ENCODE measurements at regions not wholly inside any gene's neighbourhood (a gene's known extent, or its start where the extent isn't known, plus 50 kb on each side); places are given as distances from the start of the nearest gene placed in this dataset.

GRCh38 chr4:81287101-81287500 lies 72.1 kb upstream of the PRKG2 start:
- no peaks in the 10 kb centered on the region for H3K9me2 ChIP-seq (replicated peaks; ENCODE audit: control insufficient read depth, low read length)
- H3K36me3 ChIP-seq (ENCODE audit: control insufficient read depth, low read length) = no peaks in the 10 kb centered on the region
- no peak overlapping the region for H3K4me2 ChIP-seq (ENCODE audit: low read length)
- H3K9me3 ChIP-seq (ENCODE audit: control insufficient read depth, insufficient read depth, low read length) = no peaks in the 10 kb centered on the region
- no peaks in the 10 kb centered on the region for H3K4me1 ChIP-seq (ENCODE audit: control insufficient read depth, low read length)
- H4K20me1 ChIP-seq (ENCODE audit: control insufficient read depth, insufficient read depth, low read depth, low read length) = no peaks in the 10 kb centered on the region
- TF ChIP-seq EZH2phosphoT487 (IDR thresholded peaks at IDR 0.05; ENCODE audit: borderline replicate concordance, low read length) = no peak
- no peak for TF ChIP-seq CTCF (IDR thresholded peaks at IDR 0.05; ENCODE audit: low read depth, low read length, poor library complexity, severe bottlenecking)
- H3F3A ChIP-seq (ENCODE audit: control insufficient read depth, insufficient read depth) = no peaks in the 10 kb centered on the region
- no peak overlapping the region for H3K4me3 ChIP-seq (ENCODE audit: low read length)
- no peak overlapping the region for H3K27ac ChIP-seq (ENCODE audit: low read depth, low read length)
- no peaks in the 10 kb centered on the region for H3K79me2 ChIP-seq (ENCODE audit: control insufficient read depth, low read length)
- H3K27me3 ChIP-seq (ENCODE audit: control insufficient read depth, low read length) = no peaks in the 10 kb centered on the region

DNA sequence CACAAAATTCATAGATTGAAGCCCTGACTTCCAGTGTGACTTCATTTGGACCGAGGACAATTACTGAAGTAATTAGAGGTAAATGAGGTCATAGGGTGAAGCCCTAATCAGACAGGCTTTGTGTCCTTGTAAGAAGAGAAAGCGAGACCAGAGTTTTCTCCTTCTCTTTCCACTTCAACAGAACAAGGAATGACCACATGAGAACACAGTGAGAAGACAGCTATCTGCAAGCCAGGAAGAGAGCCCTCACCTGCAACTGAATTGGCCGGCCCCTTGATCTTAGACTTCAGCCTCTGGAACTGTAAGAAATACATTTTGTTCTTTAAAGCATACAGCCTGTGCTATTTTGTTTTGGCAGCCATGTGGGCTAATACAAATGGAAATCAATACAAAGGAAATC lies 67.1 kb upstream of the PRKG2 start:
- no peaks in the 10 kb centered on the region for H3K36me3 ChIP-seq (ENCODE audit: control insufficient read depth, low read length)
- no peaks in the 10 kb centered on the region for H3K4me1 ChIP-seq (ENCODE audit: control insufficient read depth, low read length)
- no peaks in the 10 kb centered on the region for H3K9me2 ChIP-seq (replicated peaks; ENCODE audit: control insufficient read depth, low read length)
- H3K27ac ChIP-seq (ENCODE audit: low read depth, low read length) = no peak overlapping the region
- H3K9me3 ChIP-seq (ENCODE audit: control insufficient read depth, insufficient read depth, low read length) = no peaks in the 10 kb centered on the region
- no peak for TF ChIP-seq EZH2phosphoT487 (IDR thresholded peaks at IDR 0.05; ENCODE audit: borderline replicate concordance, low read length)
- no peak for TF ChIP-seq CTCF (IDR thresholded peaks at IDR 0.05; ENCODE audit: low read depth, low read length, poor library complexity, severe bottlenecking)
- H3K79me2 ChIP-seq (ENCODE audit: control insufficient read depth, low read length) = no peaks in the 10 kb centered on the region
- H3K27me3 ChIP-seq (ENCODE audit: control insufficient read depth, low read length) = no peaks in the 10 kb centered on the region
- H3K4me3 ChIP-seq (ENCODE audit: low read length) = no peak overlapping the region
- no peak overlapping the region for H3K4me2 ChIP-seq (ENCODE audit: low read length)
- no peaks in the 10 kb centered on the region for H4K20me1 ChIP-seq (ENCODE audit: control insufficient read depth, insufficient read depth, low read depth, low read length)
- no peaks in the 10 kb centered on the region for H3F3A ChIP-seq (ENCODE audit: control insufficient read depth, insufficient read depth)

DNA sequence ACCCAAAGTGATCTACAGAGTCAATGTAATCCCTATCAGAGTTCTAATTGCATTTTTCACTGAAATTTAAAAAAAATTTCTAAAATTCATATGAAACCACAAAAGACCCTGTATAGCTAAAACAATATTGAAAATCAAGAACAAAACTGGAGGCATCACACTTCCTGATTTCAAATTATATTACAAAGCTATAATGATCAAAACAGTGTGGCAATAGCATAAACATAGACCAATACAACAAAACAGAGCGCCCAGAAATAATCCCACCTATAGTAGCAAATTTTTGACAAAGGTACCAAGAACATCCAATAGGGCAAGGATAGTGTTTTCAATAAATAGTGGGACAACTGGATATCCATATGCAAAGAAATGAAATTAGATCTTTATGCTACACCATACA lies 59.4 kb upstream of the PRKG2 start:
- TF ChIP-seq EZH2phosphoT487 (IDR thresholded peaks at IDR 0.05; ENCODE audit: borderline replicate concordance, low read length) = no peak
- TF ChIP-seq CTCF (IDR thresholded peaks at IDR 0.05; ENCODE audit: low read depth, low read length, poor library complexity, severe bottlenecking) = no peak
- Histone ChIP-seq H3K27ac (ENCODE audit: low read depth, low read length) (no peak overlapping the region), H3K9me2 (replicated peaks; ENCODE audit: control insufficient read depth, low read length) (no peaks in the 10 kb centered on the region; the same call in 1 of the 2 replicates), H3K9me3 (ENCODE audit: control insufficient read depth, insufficient read depth, low read length) (no peaks in the 10 kb centered on the region), H3K4me1 (ENCODE audit: control insufficient read depth, low read length) (no peaks in the 10 kb centered on the region), H4K20me1 (ENCODE audit: control insufficient read depth, insufficient read depth, low read depth, low read length) (no peaks in the 10 kb centered on the region), H3K4me3 (ENCODE audit: low read length) (no peak overlapping the region), H3K27me3 (ENCODE audit: control insufficient read depth, low read length) (no peaks in the 10 kb centered on the region), H3F3A (ENCODE audit: control insufficient read depth, insufficient read depth) (no peaks in the 10 kb centered on the region), H3K4me2 (ENCODE audit: low read length) (no peak overlapping the region), H3K79me2 (ENCODE audit: control insufficient read depth, low read length) (no peaks in the 10 kb centered on the region), H3K36me3 (ENCODE audit: control insufficient read depth, low read length) (no peaks in the 10 kb centered on the region)

DNA sequence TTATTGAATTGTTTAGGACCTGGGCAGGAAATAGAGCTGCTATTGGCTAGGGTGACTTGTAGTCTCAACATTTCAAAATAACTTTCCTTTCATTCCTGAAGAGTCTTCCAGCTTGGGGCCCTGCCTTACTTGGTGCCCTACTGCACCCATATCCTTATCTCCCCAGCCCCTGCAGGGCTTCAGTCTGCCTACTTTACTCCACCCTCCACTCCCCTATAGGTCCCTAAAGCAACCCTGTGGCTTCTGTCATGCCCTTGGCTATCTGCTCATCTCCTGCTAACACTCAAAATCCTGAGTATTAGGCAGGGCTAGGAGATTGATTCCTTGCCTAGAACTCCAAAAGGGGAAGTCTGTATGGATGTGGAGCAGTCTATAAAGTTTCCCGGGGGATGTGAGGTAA lies 57.6 kb upstream of the PRKG2 start:
- TF ChIP-seq CTCF (IDR thresholded peaks at IDR 0.05; ENCODE audit: low read depth, low read length, poor library complexity, severe bottlenecking) (no peak), EZH2phosphoT487 (IDR thresholded peaks at IDR 0.05; ENCODE audit: borderline replicate concordance, low read length) (no peak)

More for the DNA sequence above, 57.6 kb upstream of the PRKG2 start:
- Histone ChIP-seq H4K20me1 (ENCODE audit: control insufficient read depth, insufficient read depth, low read depth, low read length) (no peaks in the 10 kb centered on the region), H3K9me2 (replicated peaks; ENCODE audit: control insufficient read depth, low read length) (no peaks in the 10 kb centered on the region; the same call in 1 of the 2 replicates), H3K36me3 (ENCODE audit: control insufficient read depth, low read length) (no peaks in the 10 kb centered on the region), H3K4me1 (ENCODE audit: control insufficient read depth, low read length) (no peaks in the 10 kb centered on the region), H3K4me3 (ENCODE audit: low read length) (no peak overlapping the region), H3K9me3 (ENCODE audit: control insufficient read depth, insufficient read depth, low read length) (no peaks in the 10 kb centered on the region), H3K4me2 (ENCODE audit: low read length) (no peak overlapping the region), H3K79me2 (ENCODE audit: control insufficient read depth, low read length) (no peaks in the 10 kb centered on the region), H3K27ac (ENCODE audit: low read depth, low read length) (no peak overlapping the region), H3K27me3 (ENCODE audit: control insufficient read depth, low read length) (no peaks in the 10 kb centered on the region; the same call in 1 of the 2 replicates), H3F3A (ENCODE audit: control insufficient read depth, insufficient read depth) (no peaks in the 10 kb centered on the region)

Measured in DOHH2 (cell line).